Esophagus squamous epithelium (tissue), 4 donors: ENCODE measurements at regions not wholly inside any gene's neighbourhood (a gene's known extent, or its start where the extent isn't known, plus 50 kb on each side); places are given as distances from the start of the nearest gene placed in this dataset.

Experiments used
- POLR2A ChIP-seq, 4 donors: fragments of 450-650 bp; IDR thresholded peaks; one replicate each; pipeline ENCODE4 v1.6.1; 2017; ENCODE audit warnings: antibody characterized with exemption in 4 of 4, mild to moderate bottlenecking in 4 of 4, moderate library complexity in 3 of 4
- TF ChIP-seq, protein P1 (sequence below), 6 experiments: fragments of 450-650 bp in 4 of 6; fragments of 200-600 bp in 2 of 6; sonication (generic) in 2 of 6; IDR thresholded peaks; one replicate each; pipeline ENCODE4 v1.5.1; 2016 to 2019; ENCODE audit warnings: antibody characterized with exemption in 6 of 6, mild to moderate bottlenecking in 4 of 6, moderate library complexity in 4 of 6

- TF ChIP-seq, protein P1, sequence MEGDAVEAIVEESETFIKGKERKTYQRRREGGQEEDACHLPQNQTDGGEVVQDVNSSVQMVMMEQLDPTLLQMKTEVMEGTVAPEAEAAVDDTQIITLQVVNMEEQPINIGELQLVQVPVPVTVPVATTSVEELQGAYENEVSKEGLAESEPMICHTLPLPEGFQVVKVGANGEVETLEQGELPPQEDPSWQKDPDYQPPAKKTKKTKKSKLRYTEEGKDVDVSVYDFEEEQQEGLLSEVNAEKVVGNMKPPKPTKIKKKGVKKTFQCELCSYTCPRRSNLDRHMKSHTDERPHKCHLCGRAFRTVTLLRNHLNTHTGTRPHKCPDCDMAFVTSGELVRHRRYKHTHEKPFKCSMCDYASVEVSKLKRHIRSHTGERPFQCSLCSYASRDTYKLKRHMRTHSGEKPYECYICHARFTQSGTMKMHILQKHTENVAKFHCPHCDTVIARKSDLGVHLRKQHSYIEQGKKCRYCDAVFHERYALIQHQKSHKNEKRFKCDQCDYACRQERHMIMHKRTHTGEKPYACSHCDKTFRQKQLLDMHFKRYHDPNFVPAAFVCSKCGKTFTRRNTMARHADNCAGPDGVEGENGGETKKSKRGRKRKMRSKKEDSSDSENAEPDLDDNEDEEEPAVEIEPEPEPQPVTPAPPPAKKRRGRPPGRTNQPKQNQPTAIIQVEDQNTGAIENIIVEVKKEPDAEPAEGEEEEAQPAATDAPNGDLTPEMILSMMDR (IDR thresholded peaks at IDR 0.05): no peak
- no peak for TF ChIP-seq POLR2A (IDR thresholded peaks at IDR 0.05)
Measured at GRCh38 chr18:31232013-31232412, 69.4 kb upstream of the DSC1 start.
